HEK293T (cell line): ENCODE measurements at regions not wholly inside any gene's neighbourhood (a gene's known extent, or its start where the extent isn't known, plus 50 kb on each side); places are given as distances from the start of the nearest gene placed in this dataset.
A peak's percentile ranks its signal among the peaks of the same experiment; 100 is the strongest.

Experiments
- CTCF ChIA-PET: fragments of 350-600 bp; formaldehyde crosslinking; extraction: SDS; loops from one replicate; lab custom pipeline; 2021; ENCODE audit warnings: antibody characterized with exemption, inconsistent platforms; lab: Yijun Ruan, JAX
- POLR2A ChIA-PET: fragments of 350-600 bp; formaldehyde crosslinking; extraction: SDS; loops from one replicate; lab custom pipeline; 2020; ENCODE audit warnings: antibody characterized with exemption, inconsistent platforms; lab: Yijun Ruan, JAX
- DNase-seq: peaks from one replicate; pipeline ENCODE4 v3.0.0; 2012; ENCODE audit warnings: mixed read lengths; ENCODE audit errors: extremely low spot score
- ARNT ChIP-seq: fragments of 450-650 bp; IDR thresholded peaks from 2 replicates; pipeline ENCODE4 v1.6.1; 2017; ENCODE audit warnings: mild to moderate bottlenecking
- BHLHE40 ChIP-seq: fragments of 450-650 bp; IDR thresholded peaks from 2 replicates; pipeline ENCODE4 v1.6.1; 2016; ENCODE audit warnings: mild to moderate bottlenecking, moderate library complexity, borderline replicate concordance
- CTBP1 ChIP-seq: fragments of 450-650 bp; IDR thresholded peaks from 2 replicates; pipeline ENCODE4 v1.6.1; 2016; ENCODE audit warnings: borderline replicate concordance
- ELF4 ChIP-seq: fragments of 450-650 bp; IDR thresholded peaks from 2 replicates; pipeline ENCODE4 v1.6.1; 2017; ENCODE audit warnings: antibody characterized with exemption
- FOXA1 ChIP-seq: fragments of 450-650 bp; IDR thresholded peaks from 2 replicates; pipeline ENCODE4 v1.6.1; 2016; ENCODE audit warnings: mild to moderate bottlenecking
- FOXK2 ChIP-seq: fragments of 450-650 bp; IDR thresholded peaks from 2 replicates; pipeline ENCODE4 v1.6.1; 2016; ENCODE audit warnings: mild to moderate bottlenecking
- FOXM1 ChIP-seq: fragments of 450-650 bp; IDR thresholded peaks from 2 replicates; pipeline ENCODE4 v1.6.1; 2017; ENCODE audit warnings: mild to moderate bottlenecking, borderline replicate concordance
- HDGF ChIP-seq: fragments of 450-650 bp; IDR thresholded peaks from 2 replicates; pipeline ENCODE4 v1.6.1; 2017; ENCODE audit warnings: antibody characterized with exemption, borderline replicate concordance
- L3MBTL2 ChIP-seq: fragments of 450-650 bp; conservative IDR thresholded peaks from 2 replicates; pipeline ENCODE4 v1.6.1; 2016; ENCODE audit warnings: mild to moderate bottlenecking
- NFRKB ChIP-seq: fragments of 450-650 bp; IDR thresholded peaks from 2 replicates; pipeline ENCODE4 v1.6.1; 2016; ENCODE audit warnings: mild to moderate bottlenecking, moderate library complexity
- SP1 ChIP-seq: fragments of 450-650 bp; IDR thresholded peaks from 2 replicates; pipeline ENCODE4 v1.6.1; 2017
- SUZ12 ChIP-seq: fragments of 450-650 bp; IDR thresholded peaks from 2 replicates; pipeline ENCODE4 v1.6.1; 2016; ENCODE audit warnings: mild to moderate bottlenecking
- TARDBP ChIP-seq: fragments of 450-650 bp; IDR thresholded peaks from 2 replicates; pipeline ENCODE4 v1.6.1; 2016
- ZNF384 ChIP-seq: fragments of 450-650 bp; IDR thresholded peaks from 2 replicates; pipeline ENCODE4 v1.6.1; 2016
- TF ChIP-seq, protein P1 (sequence below): fragments of 450-650 bp; IDR thresholded peaks from 2 replicates; pipeline ENCODE4 v1.6.1; 2016

DNA sequence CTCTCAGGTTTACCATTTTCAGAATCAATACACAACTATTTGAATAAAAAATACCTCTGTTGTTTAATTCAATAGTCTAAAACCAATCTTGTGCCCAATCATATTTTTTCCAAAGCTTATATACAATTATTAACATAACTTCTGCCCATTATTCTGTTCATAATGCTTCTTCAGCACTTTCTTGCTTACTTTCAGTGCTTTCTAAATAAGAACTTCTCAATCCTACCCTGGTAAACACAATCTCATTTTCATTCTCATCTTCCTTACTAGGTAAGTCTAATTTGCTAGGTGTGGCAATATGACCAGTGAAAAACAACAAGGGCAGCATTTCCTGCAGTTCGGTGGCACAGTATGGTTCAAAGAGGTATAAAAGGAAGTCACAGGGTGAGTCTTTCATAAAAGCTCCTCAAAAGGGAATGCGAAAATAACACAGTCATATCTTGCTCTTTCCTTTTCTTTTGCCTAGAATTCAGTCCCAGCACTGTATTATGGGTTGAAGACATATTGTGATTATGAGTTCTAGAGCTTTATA lies 103.5 kb downstream of the FOXG1 start:
- no peak for DNase-seq
- TF ChIP-seq SUZ12 (no peak), L3MBTL2 (no peak), ELF4 (no peak), NFRKB (no peak), BHLHE40 (no peak), TARDBP (no peak), SP1 (no peak), ZNF384 (no peak), HDGF (no peak), ARNT (no peak), FOXM1 (no peak)
- POLR2A ChIA-PET: no interaction called here
- CTCF ChIA-PET: no interaction called here

DNA sequence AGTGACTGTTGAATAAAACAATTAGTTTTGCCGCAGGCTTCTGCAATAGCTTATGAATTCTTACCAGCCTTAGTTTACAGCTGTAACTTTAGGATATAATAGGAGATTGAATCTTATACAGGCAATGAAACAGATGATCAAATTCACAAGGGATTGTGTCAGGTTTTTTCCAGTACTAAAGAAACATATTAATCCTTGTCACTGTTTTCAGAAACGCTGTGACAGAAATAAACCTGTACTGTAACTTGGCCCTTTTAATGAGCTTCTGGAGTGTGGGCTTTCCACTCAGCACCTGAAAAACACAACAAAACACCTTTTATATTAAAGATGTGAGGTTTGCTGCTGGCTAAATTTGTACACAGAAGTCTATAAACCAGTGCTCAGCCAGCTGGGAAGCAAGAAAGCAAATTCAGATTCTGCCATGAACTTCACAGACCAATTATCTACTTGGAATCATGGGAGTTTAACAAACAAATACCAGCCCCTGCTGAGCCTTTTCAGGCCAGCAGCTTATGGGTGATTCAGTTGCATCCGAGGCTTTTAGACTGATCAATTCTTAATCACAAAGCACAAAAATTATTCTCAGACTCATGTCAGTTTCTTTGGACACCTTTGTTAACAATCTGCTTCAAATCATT lies 109.5 kb downstream of the FOXG1 start:
- no peak for TF ChIP-seq ZNF384
- TF ChIP-seq, protein P1, sequence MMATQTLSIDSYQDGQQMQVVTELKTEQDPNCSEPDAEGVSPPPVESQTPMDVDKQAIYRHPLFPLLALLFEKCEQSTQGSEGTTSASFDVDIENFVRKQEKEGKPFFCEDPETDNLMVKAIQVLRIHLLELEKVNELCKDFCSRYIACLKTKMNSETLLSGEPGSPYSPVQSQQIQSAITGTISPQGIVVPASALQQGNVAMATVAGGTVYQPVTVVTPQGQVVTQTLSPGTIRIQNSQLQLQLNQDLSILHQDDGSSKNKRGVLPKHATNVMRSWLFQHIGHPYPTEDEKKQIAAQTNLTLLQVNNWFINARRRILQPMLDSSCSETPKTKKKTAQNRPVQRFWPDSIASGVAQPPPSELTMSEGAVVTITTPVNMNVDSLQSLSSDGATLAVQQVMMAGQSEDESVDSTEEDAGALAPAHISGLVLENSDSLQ: peak; percentile 90
- CTCF ChIA-PET: interaction anchor here (0.7 kb wide), 1 partner anchor 101 kb away, joined by 3 read pairs; no protein-coding TSS in a partner anchor
- DNase-seq: peak; percentile 28
- POLR2A ChIA-PET: no interaction called here

DNA sequence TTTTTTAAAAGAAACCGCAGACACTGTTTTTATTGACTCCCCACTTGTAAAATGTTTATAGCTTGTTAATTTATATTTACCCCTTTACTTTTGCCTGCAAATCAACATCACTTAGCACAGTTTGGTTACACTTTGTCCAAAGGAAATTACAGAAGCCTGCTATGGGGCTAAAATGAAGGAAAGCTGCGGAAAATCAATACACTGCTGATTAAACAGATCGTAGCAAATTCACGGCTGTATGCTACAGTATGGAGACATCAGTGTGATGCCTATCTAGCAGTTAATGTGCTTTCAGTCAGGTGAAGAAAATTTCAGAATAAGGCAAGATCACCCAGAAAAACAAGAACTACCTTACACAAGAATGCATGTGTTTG lies 110.0 kb downstream of the FOXG1 start:
- CTCF ChIA-PET: interaction anchor here (0.7 kb wide), 1 partner anchor 102 kb away, joined by 3 read pairs; no protein-coding TSS in a partner anchor
- peak; percentile 10 for DNase-seq
- TF ChIP-seq FOXK2: no peak
- TF ChIP-seq ZNF384: no peak
- no peak for TF ChIP-seq ARNT
- POLR2A ChIA-PET: no interaction called here

DNA sequence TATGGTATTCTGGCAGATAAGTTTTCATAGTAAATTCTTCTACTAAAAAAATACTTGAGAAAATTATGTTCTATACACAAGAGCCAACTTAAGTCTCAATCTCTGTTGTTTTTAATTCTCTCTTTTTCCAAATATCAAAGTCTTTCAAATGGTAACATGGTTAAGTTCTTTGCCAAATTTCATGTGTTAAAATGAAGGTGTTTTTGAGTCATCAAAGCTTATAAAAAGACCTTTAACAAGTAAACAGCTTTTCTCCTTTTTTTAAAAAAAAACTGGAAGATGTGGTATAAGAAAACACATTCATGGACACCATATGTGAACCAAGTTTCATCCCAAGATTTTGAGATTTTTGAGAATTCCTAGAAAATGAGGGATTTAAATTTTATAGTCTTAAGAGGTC lies 111.3 kb downstream of the FOXG1 start:
- DNase-seq: no peak
- POLR2A ChIA-PET: no interaction called here

DNA sequence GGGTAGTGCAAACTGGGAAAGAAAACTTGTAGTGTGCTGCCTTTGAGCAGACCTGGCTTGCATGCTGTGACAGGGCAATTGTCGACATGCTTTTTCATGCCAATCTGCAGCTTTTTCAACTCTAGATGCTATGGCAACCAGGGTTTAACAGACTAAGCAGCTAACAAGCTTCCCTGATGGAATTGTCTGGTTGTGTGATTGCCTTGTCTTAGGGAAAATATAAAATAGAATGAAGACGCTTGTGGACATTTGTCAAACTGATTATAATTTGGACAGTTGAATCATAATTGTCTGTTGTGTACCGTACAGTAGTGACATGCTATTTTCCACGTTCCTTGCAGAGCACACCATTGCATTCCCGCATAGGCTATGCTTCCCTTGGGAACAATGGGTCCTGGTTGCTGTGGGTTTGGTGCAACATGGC lies 113.0 kb downstream of the FOXG1 start:
- POLR2A ChIA-PET: no interaction called here
- peak; percentile 13 for DNase-seq
- TF ChIP-seq, protein P1: peak; percentile 62
- TF ChIP-seq SUZ12: no peak
- CTCF ChIA-PET: no interaction called here

More for the DNA sequence above, 111.3 kb downstream of the FOXG1 start:
- CTCF ChIA-PET: no interaction called here
- no peak for TF ChIP-seq FOXM1
- no peak for TF ChIP-seq SUZ12
- no peak for TF ChIP-seq ELF4
- TF ChIP-seq HDGF: no peak
- no peak for TF ChIP-seq FOXA1
- no peak for TF ChIP-seq ARNT
- TF ChIP-seq L3MBTL2: no peak
- no peak for TF ChIP-seq BHLHE40
- TF ChIP-seq ZNF384: no peak
- TF ChIP-seq, protein P1: no peak
- no peak for TF ChIP-seq NFRKB
- no peak for TF ChIP-seq SP1
- no peak for TF ChIP-seq TARDBP
- no peak for TF ChIP-seq CTBP1

DNA sequence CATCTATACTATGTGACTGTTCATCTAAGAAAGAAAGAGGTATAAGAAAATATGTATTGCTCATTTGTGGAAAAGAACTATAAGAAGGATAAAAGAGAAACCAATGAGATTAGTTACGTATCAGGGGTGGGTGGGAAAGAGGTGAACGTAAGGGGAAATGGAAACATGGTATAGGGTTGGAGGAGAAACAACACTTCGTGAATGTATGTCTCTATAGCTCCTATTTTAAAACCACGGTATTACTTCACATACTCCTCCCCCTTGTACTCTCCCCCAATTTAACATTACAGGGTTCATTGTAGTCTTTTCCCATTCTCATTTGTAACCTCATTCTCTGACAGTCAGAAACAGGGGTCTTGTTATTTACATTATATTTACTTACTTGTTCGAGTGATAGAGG lies 120.4 kb downstream of the FOXG1 start:
- ChIA-PET CTCF (no interaction called here), POLR2A (no interaction called here)
- DNase-seq: no peak
- TF ChIP-seq SUZ12 (no peak), L3MBTL2 (no peak), SP1 (no peak), FOXK2 (no peak), ELF4 (no peak), ZNF384 (no peak)

DNA sequence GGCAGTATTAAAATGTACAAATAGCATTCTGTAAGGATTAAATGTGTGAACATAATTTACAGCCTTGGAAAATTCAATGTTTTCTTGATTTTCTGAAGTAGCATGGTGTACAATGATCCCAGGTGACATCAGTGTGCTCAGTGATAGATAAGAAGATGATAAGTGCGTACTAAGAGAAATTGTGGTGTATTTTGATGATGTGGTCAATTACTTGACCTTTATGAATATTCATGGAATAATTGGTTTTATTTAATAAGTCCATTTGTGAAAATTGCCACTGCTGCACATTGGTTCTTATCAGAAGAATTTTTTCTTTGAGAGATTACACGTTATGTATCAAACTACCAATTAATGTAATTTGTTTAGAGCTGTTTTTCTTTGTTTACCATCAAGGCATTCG lies 128.8 kb downstream of the FOXG1 start:
- TF ChIP-seq ARNT (no peak), L3MBTL2 (no peak), TARDBP (no peak), ZNF384 (no peak), NFRKB (no peak), FOXM1 (no peak), SP1 (no peak), CTBP1 (no peak), HDGF (no peak)
- TF ChIP-seq, protein P1: no peak
- no peak for DNase-seq
- ChIA-PET CTCF (no interaction called here), POLR2A (no interaction called here)
